Vagina (tissue), 2 donors: ENCODE measurements at regions not wholly inside any gene's neighbourhood (a gene's known extent, or its start where the extent isn't known, plus 50 kb on each side); places are given as distances from the start of the nearest gene placed in this dataset.

Experiments used
- CTCF ChIP-seq, 3 experiments: fragments of 450-650 bp in 2 of 3; fragments of 200-600 bp in 1 of 3; sonication (generic) in 1 of 3; IDR thresholded peaks; one replicate each; pipeline ENCODE4 v1.5.1; 2017 to 2019; ENCODE audit warnings: antibody characterized with exemption in 3 of 3, mild to moderate bottlenecking in 2 of 3, moderate library complexity in 2 of 3
- POLR2A ChIP-seq, 2 donors: fragments of 450-650 bp; IDR thresholded peaks; one replicate each; pipeline ENCODE4 v1.6.1; 2017; ENCODE audit warnings: antibody characterized with exemption in 2 of 2, mild to moderate bottlenecking in 2 of 2, moderate library complexity in 2 of 2
- POLR2AphosphoS5 ChIP-seq, 2 donors: sonication (generic); formaldehyde crosslinking; IDR thresholded peaks; one replicate each; pipeline ENCODE4 v1.9.0; 2017; ENCODE audit warnings: antibody characterized with exemption in 2 of 2, mild to moderate bottlenecking in 2 of 2, low read depth in 1 of 2; ENCODE audit not compliant: insufficient read depth in 1 of 2

GRCh38 chr7:68725843-68726785 is 872.2 kb upstream of the AUTS2 start:
- TF ChIP-seq CTCF (IDR thresholded peaks at IDR 0.05), result no peak
- no peak for TF ChIP-seq POLR2A (IDR thresholded peaks at IDR 0.05)
- TF ChIP-seq POLR2AphosphoS5 (IDR thresholded peaks at IDR 0.05; ENCODE audit: insufficient read depth in 1 of 2, low read depth in 1 of 2), result no peak
